ENCODE measurements at regions not wholly inside any gene's neighbourhood (a gene's known extent, or its start where the extent isn't known, plus 50 kb on each side); places are given as distances from the start of the nearest gene placed in this dataset.

- Histone ChIP-seq H3K79me2 (ENCODE audit: insufficient read depth) (no peaks in the 10 kb centered on the region), H3K4me3 (ENCODE audit: low read depth in 2 of 2, low read length in 1 of 2) (no peak overlapping the region), H3K27me3 (ENCODE audit: insufficient read depth) (no peaks in the 10 kb centered on the region; the same call in 1 of the 2 replicates), H4K20me1 (ENCODE audit: insufficient read depth) (no peaks in the 10 kb centered on the region), H3K4me1 (ENCODE audit: control insufficient read depth in 1 of 2, insufficient read depth in 2 of 2, low read depth in 1 of 2, low read length in 1 of 2) (peaks cover 0 to 31% of the 10 kb centered on the region in 2 experiments; a peak in 2 of 4 replicates), H3K36me3 (replicated peaks in 1 of 2; ENCODE audit: control insufficient read depth in 1 of 2, insufficient read depth in 2 of 2, low read length in 1 of 2) (no peaks in the 10 kb centered on the region), H3K9me2 (no peaks in the 10 kb centered on the region), H2AFZ (ENCODE audit: low read depth) (no peak overlapping the region), H3F3A (replicated peaks; ENCODE audit: insufficient read depth) (no peaks in the 10 kb centered on the region), H3K9ac (no peak overlapping the region), H3K27ac (ENCODE audit: low read depth in 2 of 2, low read length in 1 of 2) (no peak overlapping the region), H3K4me2 (no peak overlapping the region), H3K9me3 (no peaks in the 10 kb centered on the region)
- TF ChIP-seq RFX5 (IDR thresholded peaks at IDR 0.05; ENCODE audit: low read length), result no peak
- TF ChIP-seq MAX (IDR thresholded peaks at IDR 0.05; ENCODE audit: low read depth), result no peak
- TF ChIP-seq RCOR1 (IDR thresholded peaks at IDR 0.05; ENCODE audit: low read length), result no peak
- TF ChIP-seq TEAD4 (IDR thresholded peaks at IDR 0.05; ENCODE audit: borderline replicate concordance, insufficient read depth), result no peak
- no peak for TF ChIP-seq RAD21 (IDR thresholded peaks at IDR 0.05; ENCODE audit: low read length)
- TF ChIP-seq FOSL2 (IDR thresholded peaks at IDR 0.05; ENCODE audit: borderline replicate concordance, low read depth), result no peak
- no peak for TF ChIP-seq NRF1 (IDR thresholded peaks at IDR 0.05; ENCODE audit: low read depth, low read length)
- 80% methylated on average over 5 of the region's 5 CpGs for WGBS (ENCODE audit: low lambda C conversion rate)
- DNase-seq, result no peak
- ChIA-PET CTCF (no interaction called here), POLR2A (interaction anchor here (0.6 kb wide), 1 partner anchor 19 kb away, joined by 4 read pairs; no protein-coding TSS in a partner anchor)
These were observed 252.6 kb downstream of the TLE3 start for GRCh38 chr15:69845159-69845558.

- H3F3A ChIP-seq (replicated peaks; ENCODE audit: insufficient read depth), result peaks cover 1% of the 10 kb centered on the region
- H3K4me3 ChIP-seq (ENCODE audit: low read depth in 2 of 2, low read length in 1 of 2), result no peak overlapping the region
- peaks cover 6 to 15% of the 10 kb centered on the region in 2 experiments; a peak in 2 of 4 replicates for H3K4me1 ChIP-seq (ENCODE audit: control insufficient read depth in 1 of 2, insufficient read depth in 2 of 2, low read depth in 1 of 2, low read length in 1 of 2)
- H3K27me3 ChIP-seq (ENCODE audit: insufficient read depth), result no peaks in the 10 kb centered on the region; the same call in 1 of the 2 replicates
- no peaks in the 10 kb centered on the region for H4K20me1 ChIP-seq (ENCODE audit: insufficient read depth)
- CTCF ChIA-PET, result no interaction called here
- H2AFZ ChIP-seq (ENCODE audit: low read depth), result no peak overlapping the region
- H3K4me2 ChIP-seq, result no peak overlapping the region
- DNase-seq, result no peak
- no peaks in the 10 kb centered on the region for H3K9me3 ChIP-seq
- no peaks in the 10 kb centered on the region for H3K9me2 ChIP-seq
- no peak for TF ChIP-seq SIN3A (IDR thresholded peaks at IDR 0.05; ENCODE audit: borderline replicate concordance, low read depth, low read length)
- WGBS (ENCODE audit: low lambda C conversion rate), result 57% methylated on average over 4 of the region's 4 CpGs
- no peak overlapping the region for H3K9ac ChIP-seq
- no peaks in the 10 kb centered on the region for H3K79me2 ChIP-seq (ENCODE audit: insufficient read depth)
- POLR2A ChIA-PET, result no interaction called here
- H3K36me3 ChIP-seq (replicated peaks in 1 of 2; ENCODE audit: control insufficient read depth in 1 of 2, insufficient read depth in 2 of 2, low read length in 1 of 2), result no peaks in the 10 kb centered on the region
- no peak overlapping the region for H3K27ac ChIP-seq (ENCODE audit: low read depth in 2 of 2, low read length in 1 of 2)
These were observed 250.1 kb downstream of the TLE3 start for GRCh38 chr15:69847625-69848024.

- Histone ChIP-seq H3F3A (replicated peaks; ENCODE audit: insufficient read depth) (peaks cover 6% of the 10 kb centered on the region), H3K79me2 (ENCODE audit: insufficient read depth) (no peaks in the 10 kb centered on the region), H3K9me2 (no peaks in the 10 kb centered on the region), H3K9me3 (no peaks in the 10 kb centered on the region), H3K4me2 (no peak overlapping the region), H4K20me1 (ENCODE audit: insufficient read depth) (no peaks in the 10 kb centered on the region), H3K27me3 (ENCODE audit: insufficient read depth) (no peaks in the 10 kb centered on the region; the same call in 1 of the 2 replicates), H3K4me1 (ENCODE audit: control insufficient read depth in 1 of 2, insufficient read depth in 2 of 2, low read depth in 1 of 2, low read length in 1 of 2) (peaks cover 10 to 16% of the 10 kb centered on the region in 2 experiments; a peak in 3 of 4 replicates), H3K27ac (ENCODE audit: low read depth in 2 of 2, low read length in 1 of 2) (no peak overlapping the region), H3K36me3 (replicated peaks in 1 of 2; ENCODE audit: control insufficient read depth in 1 of 2, insufficient read depth in 2 of 2, low read length in 1 of 2) (no peaks in the 10 kb centered on the region), H3K9ac (no peak overlapping the region), H2AFZ (ENCODE audit: low read depth) (no peak overlapping the region), H3K4me3 (ENCODE audit: low read depth in 2 of 2, low read length in 1 of 2) (no peak overlapping the region)
- POLR2A ChIA-PET, result no interaction called here
- DNase-seq, result no peak
- WGBS (ENCODE audit: low lambda C conversion rate), result 71% methylated on average over 6 of the region's 6 CpGs
- TF ChIP-seq MAX (IDR thresholded peaks at IDR 0.05; ENCODE audit: low read depth), result no peak
- TF ChIP-seq RAD21 (IDR thresholded peaks at IDR 0.05; ENCODE audit: low read length), result no peak
- TF ChIP-seq USF1 (IDR thresholded peaks at IDR 0.05; ENCODE audit: borderline replicate concordance, low read depth), result no peak
- no peak for TF ChIP-seq YY1 (IDR thresholded peaks at IDR 0.05; ENCODE audit: low read depth)
- no peak for TF ChIP-seq ZBTB33 (IDR thresholded peaks at IDR 0.05; ENCODE audit: borderline replicate concordance, low read depth)
- no peak for TF ChIP-seq POLR2AphosphoS5 (IDR thresholded peaks at IDR 0.05; ENCODE audit: low read depth, low read length)
- TF ChIP-seq RXRA (IDR thresholded peaks at IDR 0.05; ENCODE audit: borderline replicate concordance, low read depth), result no peak
- CTCF ChIA-PET, result no interaction called here
These were observed 249.6 kb downstream of the TLE3 start for GRCh38 chr15:69848096-69848495.

All from SK-N-SH (cell line).